Esophagus squamous epithelium (tissue), 4 donors: ENCODE measurements at regions not wholly inside any gene's neighbourhood (a gene's known extent, or its start where the extent isn't known, plus 50 kb on each side); places are given as distances from the start of the nearest gene placed in this dataset.

Experiments
- CTCF ChIP-seq, 6 experiments: fragments of 450-650 bp in 4 of 6; fragments of 200-600 bp in 2 of 6; sonication (generic) in 2 of 6; IDR thresholded peaks; one replicate each; pipeline ENCODE4 v1.5.1; 2016 to 2019; ENCODE audit warnings: antibody characterized with exemption in 6 of 6, mild to moderate bottlenecking in 4 of 6, moderate library complexity in 4 of 6
- POLR2A ChIP-seq, 4 donors: fragments of 450-650 bp; IDR thresholded peaks; one replicate each; pipeline ENCODE4 v1.6.1; 2017; ENCODE audit warnings: antibody characterized with exemption in 4 of 4, mild to moderate bottlenecking in 4 of 4, moderate library complexity in 3 of 4

GRCh38 chr7:50860174-50860573 lies 77.5 kb upstream of the GRB10 start:
- no peak for TF ChIP-seq CTCF (IDR thresholded peaks at IDR 0.05)
- TF ChIP-seq POLR2A (IDR thresholded peaks at IDR 0.05): no peak
